Lung (tissue), 11 donors: ENCODE measurements at regions not wholly inside any gene's neighbourhood (a gene's known extent, or its start where the extent isn't known, plus 50 kb on each side); places are given as distances from the start of the nearest gene placed in this dataset.

Source experiments
- ATAC-seq: fragments of 200-7000 bp; cut with Tn5 transposase; one replicate; pipeline ENCODE4 v1.9.1; 2020; ENCODE audit warnings: moderate number of reproducible peaks; ENCODE audit not compliant: insufficient read depth, low FRiP score
- DNase-seq, 3 donors: peaks; one replicate each; pipeline ENCODE4 v3.0.0-alpha.2; 2013 to 2017
- H3K27ac ChIP-seq, 2 donors: one replicate each; pipeline ENCODE4 v1.5.1; 2013; ENCODE audit warnings: mild to moderate bottlenecking in 2 of 2, moderate library complexity in 2 of 2, control low read depth in 1 of 2, inconsistent platforms in 1 of 2, low read depth in 1 of 2, low read length in 1 of 2
- H3K27me3 ChIP-seq, 3 donors: one replicate each; pipeline ENCODE4 v1.5.1; 2013; ENCODE audit warnings: low read length in 2 of 3; ENCODE audit not compliant: control insufficient read depth in 3 of 3, insufficient read depth in 3 of 3
- H3K36me3 ChIP-seq, 4 donors: one replicate each; pipeline ENCODE4 v1.5.1; 2013; ENCODE audit warnings: low read length in 4 of 4, mild to moderate bottlenecking in 1 of 4, moderate library complexity in 1 of 4; ENCODE audit not compliant: control insufficient read depth in 4 of 4, insufficient read depth in 4 of 4
- H3K4me1 ChIP-seq, 5 donors: one replicate each; pipeline ENCODE4 v1.5.1; 2013; ENCODE audit warnings: low read length in 5 of 5, mild to moderate bottlenecking in 2 of 5, moderate library complexity in 1 of 5; ENCODE audit not compliant: control insufficient read depth in 5 of 5, insufficient read depth in 5 of 5
- H3K4me3 ChIP-seq: one replicate; pipeline ENCODE4 v1.5.1; 2013; ENCODE audit warnings: mild to moderate bottlenecking, control low read depth, moderate library complexity
- H3K9ac ChIP-seq, 2 donors: one replicate each; pipeline ENCODE4 v1.5.1; 2013; ENCODE audit warnings: low read length in 2 of 2, control low read depth in 1 of 2; ENCODE audit not compliant: insufficient read depth in 1 of 2
- H3K9me3 ChIP-seq, 4 donors: one replicate each; pipeline ENCODE4 v1.5.1; 2013; ENCODE audit warnings: low read length in 3 of 4, mild to moderate bottlenecking in 1 of 4, moderate library complexity in 1 of 4; ENCODE audit not compliant: control insufficient read depth in 4 of 4, insufficient read depth in 3 of 4
- CTCF ChIP-seq: IDR thresholded peaks from 2 replicates; pipeline ENCODE4 v1.5.1; 2012; ENCODE audit warnings: mild to moderate bottlenecking; ENCODE audit errors: control extremely low read depth, extremely low read depth
- WGBS, 2 donors: extraction: QIAGEN DNeasy Blood & Tissue Kit; methylation state at CpG; one replicate each; pipeline ENCODE4 v1.1.7; 2013; 5-methylcytosine and 5-hydroxymethylcytosine counted together
- donor health status: control.
- donor health status: control.
- donor health status: Bipolar disorder and iron deficiency.
- donor health status: healthy.
- donor health status: DM: yes; HTN: yes; CAD: no.

DNA sequence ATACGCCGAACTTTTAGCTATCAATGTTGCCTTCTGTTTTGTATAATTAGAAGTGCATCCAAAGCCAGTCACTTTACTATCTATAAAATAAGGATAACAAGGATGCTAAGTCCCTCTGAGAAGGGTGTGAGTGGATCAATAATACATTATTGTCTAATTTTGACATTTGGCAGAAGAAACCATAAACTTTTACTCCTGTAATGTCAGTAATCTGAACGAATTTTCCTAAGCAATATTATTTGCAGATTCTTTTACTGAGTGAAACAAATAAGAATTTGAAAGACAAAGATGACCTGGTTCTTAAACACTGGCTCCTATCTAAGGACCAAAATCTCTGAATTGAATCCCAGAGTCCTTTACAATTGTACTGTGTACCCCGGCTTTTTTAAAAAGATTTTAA lies 126.6 kb upstream of the TMEM161B start:
- DNase-seq (no peak), ATAC-seq (no peak)
- Histone ChIP-seq H3K36me3 (no peaks in the 10 kb centered on the region), H3K9ac (no peak overlapping the region), H3K4me1 (peaks cover 0 to 10% (median 2%) of the 10 kb centered on the region in 5 donors), H3K27ac (no peak overlapping the region), H3K9me3 (no peaks in the 10 kb centered on the region), H3K27me3 (peaks cover 0 to 47% (median 3%) of the 10 kb centered on the region in 3 donors), H3K4me3 (no peak overlapping the region)
- 71 to 75% methylated on average over 4 of the region's 4 CpGs for WGBS, 2 donors
- TF ChIP-seq CTCF, result no peak

GRCh38 chr5:88394536-88395175 lies 126.0 kb upstream of the TMEM161B start:
- Histone ChIP-seq H3K27me3 (peaks cover 0 to 44% (median 6%) of the 10 kb centered on the region in 3 donors), H3K27ac (no peak overlapping the region), H3K4me1 (peaks cover 0 to 10% (median 2%) of the 10 kb centered on the region in 5 donors), H3K9me3 (no peaks in the 10 kb centered on the region), H3K9ac (no peak overlapping the region), H3K4me3 (no peak overlapping the region), H3K36me3 (no peaks in the 10 kb centered on the region)
- 64 to 70% methylated on average over 8 of the region's 8 CpGs for WGBS, 2 donors
- ATAC-seq, result no peak
- no peak for DNase-seq
- TF ChIP-seq CTCF, result no peak

- no peaks in the 10 kb centered on the region for H3K36me3 ChIP-seq
- ATAC-seq (no peak), DNase-seq (no peak)
- no peak overlapping the region for H3K9ac ChIP-seq
- TF ChIP-seq CTCF, result no peak
- no peak overlapping the region for H3K4me3 ChIP-seq
- no peak overlapping the region for H3K27ac ChIP-seq
- peaks cover 0 to 10% (median 2%) of the 10 kb centered on the region in 5 donors for H3K4me1 ChIP-seq
- WGBS, 2 donors, result 73% methylated on average over 7 of the region's 7 CpGs
- H3K9me3 ChIP-seq, result no peaks in the 10 kb centered on the region
- H3K27me3 ChIP-seq, result peaks cover 0 to 40% (median 6%) of the 10 kb centered on the region in 3 donors
These were observed 125.3 kb upstream of the TMEM161B start for GRCh38 chr5:88393716-88394535.
